CD4-positive, alpha-beta T cell treated with Interferon alpha-2 for 1 hour (primary cell): ENCODE measurements at regions not wholly inside any gene's neighbourhood (a gene's known extent, or its start where the extent isn't known, plus 50 kb on each side); places are given as distances from the start of the nearest gene placed in this dataset.
"Not testable (repeated sequence)": the region's sequence is repeated elsewhere in the genome, so short reads cannot be mapped to it uniquely, and the experiment has no call there.

Experiments used
- DNase-seq, 2 donors: peaks; one replicate each; pipeline ENCODE4 v3.0.0-alpha.2; 2020 to 2022

- DNase-seq: no peak
Measured at GRCh38 chr6:130558131-130558530, 192.3 kb downstream of the TMEM200A start.

DNA sequence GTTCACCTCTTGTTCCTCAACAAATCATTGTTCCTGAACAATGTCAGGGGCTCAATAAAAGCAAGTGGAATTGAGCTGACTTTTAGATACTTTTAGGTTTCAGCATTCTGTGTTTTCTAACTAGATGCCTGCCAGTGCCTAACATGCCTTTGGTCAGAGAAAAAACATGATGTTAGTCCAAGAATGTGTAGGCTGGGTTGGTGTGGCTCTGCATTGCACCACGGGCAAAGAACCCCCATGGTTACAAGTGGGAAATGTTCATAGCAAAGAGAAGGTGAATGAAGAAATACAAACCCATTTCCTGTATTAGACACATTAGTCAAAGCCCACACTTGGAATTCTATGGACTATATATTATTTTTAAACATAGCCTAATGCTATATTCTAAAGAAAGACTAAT, 193.3 kb downstream of the TMEM200A start:
- no peak for DNase-seq

DNA sequence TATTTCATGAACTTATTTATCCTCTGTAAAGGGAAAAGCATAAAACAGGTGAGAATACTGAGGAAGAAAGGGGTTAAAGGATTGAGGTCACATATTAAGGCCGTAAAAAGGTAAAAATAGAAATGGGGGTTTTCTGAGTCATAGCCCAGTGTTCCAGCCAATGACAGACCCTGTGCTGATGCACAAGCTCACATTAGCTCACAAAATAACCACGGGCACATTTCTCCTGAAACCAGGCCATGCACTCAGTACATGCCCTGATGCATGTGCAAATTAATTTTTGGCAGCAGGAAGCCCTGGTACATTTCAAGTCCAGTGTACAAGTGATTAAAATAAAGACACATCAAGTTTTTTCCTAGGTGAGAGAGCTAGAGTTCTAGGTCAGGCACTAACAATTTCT, 194.4 kb downstream of the TMEM200A start:
- DNase-seq: no peak

DNA sequence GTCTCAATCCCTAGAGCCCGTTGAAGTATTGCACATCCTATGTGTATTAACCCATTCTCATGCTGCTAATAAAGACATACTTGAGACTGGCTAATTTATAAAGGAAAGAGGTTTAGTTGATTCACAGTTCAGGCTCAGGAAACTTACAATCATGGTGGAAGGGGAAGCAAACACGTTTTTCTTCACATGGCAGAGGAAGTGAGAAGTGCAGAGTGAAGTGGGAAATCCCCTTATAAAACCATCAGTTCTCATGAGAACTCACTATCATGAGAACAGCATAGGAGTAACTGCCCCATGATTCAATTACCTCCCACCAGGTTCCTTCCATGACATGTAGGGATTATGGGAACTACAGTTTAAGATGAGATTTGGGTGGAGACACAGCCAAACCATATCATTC, 195.3 kb downstream of the TMEM200A start:
- not testable (repeated sequence) for DNase-seq

DNA sequence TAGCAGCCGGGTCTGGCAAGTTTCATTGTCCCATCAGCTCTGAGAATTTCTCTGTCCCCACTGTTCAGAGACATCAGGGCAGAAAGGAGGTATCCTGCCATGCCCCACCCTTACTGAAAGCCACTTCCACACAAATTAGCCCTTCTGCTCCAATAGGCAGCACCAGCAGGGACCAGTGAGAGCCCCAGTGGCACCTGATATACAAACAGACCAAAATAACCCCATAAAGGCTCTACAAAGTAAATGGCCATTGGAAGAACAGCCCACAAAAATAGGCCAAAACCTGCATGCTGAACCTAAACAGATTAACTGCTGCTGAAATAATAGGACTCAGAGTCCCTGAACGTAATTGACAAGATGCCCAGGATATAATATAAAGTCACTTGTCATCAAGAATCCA, 199.9 kb downstream of the TMEM200A start:
- no peak for DNase-seq

DNA sequence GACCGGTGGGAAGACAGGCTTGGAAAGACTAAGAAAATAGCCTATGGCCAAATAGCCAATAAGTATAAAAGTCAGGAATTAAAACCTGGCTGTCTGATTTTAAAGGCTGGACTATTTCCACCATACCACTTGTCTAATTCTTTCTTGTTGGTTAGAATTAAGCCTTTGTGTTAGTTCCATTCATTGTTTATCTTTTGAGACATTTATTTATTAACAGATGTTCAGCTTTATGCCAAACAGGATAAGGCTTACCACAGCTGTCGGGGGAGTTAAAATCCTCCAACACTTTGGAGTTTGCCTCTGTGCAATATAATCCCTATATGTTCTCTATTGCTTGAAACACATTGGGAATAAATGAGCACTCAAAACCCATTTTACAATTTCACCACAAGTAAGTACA, 208.3 kb downstream of the TMEM200A start:
- no peak for DNase-seq

- DNase-seq: no peak
Measured at GRCh38 chr6:130575557-130575956, 209.7 kb downstream of the TMEM200A start.

- peak; percentile 33 to 71 for DNase-seq
Measured at GRCh38 chr6:130575971-130576370, 210.2 kb downstream of the TMEM200A start.

DNA sequence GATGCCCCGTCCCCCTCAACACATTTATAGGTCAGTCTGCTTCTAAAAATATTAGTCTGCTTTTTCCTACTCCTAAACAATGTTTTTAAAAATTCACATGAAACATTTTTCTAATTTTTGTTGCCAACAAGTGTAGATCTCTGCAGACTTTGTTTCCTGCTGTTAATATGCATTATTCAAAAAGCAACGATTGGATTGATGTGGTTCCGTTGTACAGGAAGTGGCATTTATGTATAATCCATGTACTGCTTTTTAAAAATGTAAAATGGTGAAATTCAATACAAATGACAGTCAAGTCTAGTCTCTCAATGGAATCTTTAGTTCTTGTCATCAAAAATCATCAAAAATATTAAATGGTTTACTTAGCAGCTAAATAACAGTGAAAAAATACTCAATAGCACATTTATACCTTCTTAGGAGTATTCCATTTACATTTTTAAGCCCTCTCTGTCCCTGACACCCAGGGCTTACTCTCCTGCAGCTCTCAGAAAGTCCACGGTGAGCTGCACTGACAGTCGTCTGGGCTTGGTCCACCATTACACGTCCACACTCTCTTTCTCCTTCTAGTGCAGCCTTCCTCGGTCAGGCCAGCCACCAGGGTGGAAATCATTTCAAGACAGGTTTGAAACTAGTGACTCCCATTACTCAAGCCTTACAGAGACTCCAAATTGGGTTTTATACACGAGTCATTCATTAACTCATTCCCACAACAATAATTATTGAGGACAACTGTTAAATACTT, 211.5 kb downstream of the TMEM200A start:
- peak in 1 of 2 donors; percentile 42 for DNase-seq

DNA sequence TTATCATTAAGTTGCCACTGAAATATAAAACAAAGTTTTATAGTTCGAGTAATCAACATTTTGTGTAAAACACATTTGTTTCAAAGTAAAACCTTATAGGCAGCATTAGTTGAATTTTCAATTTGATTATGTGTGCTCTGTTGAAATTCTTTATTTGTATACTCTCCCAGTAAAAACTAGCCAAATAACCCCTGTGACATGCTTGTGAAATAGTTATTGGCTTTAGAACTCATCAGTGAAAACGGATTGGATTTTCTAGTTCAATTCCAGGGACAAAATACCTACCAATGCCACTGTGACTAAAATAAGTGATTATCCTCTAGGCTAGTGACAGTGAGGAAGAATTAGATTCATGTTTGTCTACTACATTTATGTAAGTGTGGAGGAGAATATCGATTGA, 212.9 kb downstream of the TMEM200A start:
- DNase-seq: no peak

- no peak for DNase-seq
Measured at GRCh38 chr6:130583268-130583667, 217.5 kb downstream of the TMEM200A start.

- no peak for DNase-seq
Measured at GRCh38 chr6:130585587-130585986, 219.8 kb downstream of the TMEM200A start.

DNA sequence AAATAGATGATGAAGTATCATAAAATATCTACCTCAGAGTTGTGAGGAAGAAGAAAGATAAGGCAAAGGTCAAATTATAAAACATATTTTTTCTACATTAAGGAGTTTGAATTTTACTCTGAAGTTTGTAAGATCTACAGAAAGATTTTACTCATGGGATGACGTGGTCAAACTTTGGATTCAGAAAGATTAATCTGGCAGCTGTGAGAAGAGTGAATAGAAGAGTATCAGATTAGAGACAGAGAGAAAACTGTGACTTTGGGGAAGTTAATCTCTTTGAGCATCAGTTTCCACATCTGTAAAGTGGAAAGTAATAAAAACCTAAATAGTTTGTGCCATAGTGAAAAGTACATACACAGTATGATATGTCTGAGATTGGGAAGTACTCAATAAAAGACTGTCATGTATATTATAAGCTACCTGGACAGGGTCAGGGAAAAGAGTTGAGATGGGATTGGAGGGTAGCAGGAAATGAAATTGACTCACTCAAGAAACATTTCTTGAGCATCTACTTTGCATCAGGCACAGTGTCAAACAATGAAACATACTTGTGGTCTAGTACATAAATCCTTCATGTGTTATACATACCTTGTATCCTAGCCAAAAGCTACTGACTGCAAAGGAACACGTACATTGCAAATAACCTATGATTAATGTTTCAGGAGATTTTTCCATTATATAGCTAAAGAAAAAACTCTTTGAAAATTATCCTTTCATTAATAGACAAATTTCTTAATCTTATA, 222.1 kb downstream of the TMEM200A start:
- DNase-seq: no peak

DNA sequence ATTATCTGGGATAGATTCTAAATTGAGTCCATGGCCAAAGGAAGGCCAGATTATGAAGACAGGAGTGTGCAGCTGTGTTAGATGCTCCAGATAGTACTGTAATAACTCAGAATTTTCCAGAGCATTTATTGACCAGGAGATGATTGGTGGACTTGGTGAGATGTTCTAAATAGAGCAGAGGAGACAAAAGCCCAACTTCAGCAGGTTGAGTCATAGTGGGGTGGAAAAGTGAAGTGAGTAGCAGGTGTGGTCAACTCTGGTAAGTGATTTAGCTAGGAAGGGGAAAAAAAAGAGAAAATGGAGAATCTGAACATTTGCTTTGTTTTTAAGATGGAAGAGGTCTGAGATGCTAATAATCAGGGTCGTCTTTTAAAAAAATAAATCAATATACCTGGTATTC, 227.4 kb downstream of the TMEM200A start:
- no peak for DNase-seq

GRCh38 chr6:130593948-130594347, 228.1 kb downstream of the TMEM200A start:
- DNase-seq: no peak

DNA sequence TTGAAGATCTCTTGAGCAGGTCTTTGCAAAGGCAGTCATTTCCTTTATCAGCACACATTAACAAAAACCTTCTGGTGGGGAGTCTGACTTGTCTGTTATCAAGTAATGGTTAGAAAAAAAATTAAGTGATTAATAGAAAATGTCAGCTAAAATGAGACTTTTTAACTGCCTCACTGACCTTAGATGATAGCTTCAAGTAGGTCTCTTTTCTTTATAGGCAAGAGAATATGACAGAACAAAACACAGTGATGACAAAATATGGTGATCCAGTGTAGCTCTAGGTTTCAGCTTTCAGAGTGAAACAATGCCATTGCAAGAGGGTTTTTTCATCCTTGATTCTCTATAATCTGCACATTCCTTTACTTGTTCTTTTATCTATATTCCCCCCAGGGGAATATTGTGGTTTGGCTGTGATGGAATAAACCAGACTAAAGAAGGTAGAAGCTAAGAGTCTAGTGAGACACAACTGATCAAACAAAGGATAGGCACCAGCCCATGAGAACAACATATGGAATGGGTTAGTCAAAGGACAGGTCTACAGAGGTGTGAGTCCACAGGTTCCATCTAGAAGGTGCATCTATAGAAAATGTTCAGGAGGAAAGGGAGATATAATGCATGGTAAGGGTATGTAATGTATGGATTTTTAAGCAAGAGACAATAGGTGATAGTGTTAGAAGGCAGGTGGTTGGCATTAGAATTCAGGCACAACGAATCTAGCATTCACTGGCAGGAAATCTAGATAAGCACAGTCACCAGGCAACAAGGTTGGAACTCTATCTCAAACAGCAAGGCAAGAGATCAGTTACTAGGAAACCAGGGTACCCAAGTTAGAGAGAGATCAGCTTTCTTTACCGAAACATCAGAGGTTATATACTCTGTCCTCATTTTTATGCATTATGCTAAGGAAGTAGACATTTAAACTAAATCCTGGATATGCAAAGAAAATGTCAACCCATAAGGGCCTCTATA, 228.9 kb upstream of the SMLR1 start:
- DNase-seq: no peak

DNA sequence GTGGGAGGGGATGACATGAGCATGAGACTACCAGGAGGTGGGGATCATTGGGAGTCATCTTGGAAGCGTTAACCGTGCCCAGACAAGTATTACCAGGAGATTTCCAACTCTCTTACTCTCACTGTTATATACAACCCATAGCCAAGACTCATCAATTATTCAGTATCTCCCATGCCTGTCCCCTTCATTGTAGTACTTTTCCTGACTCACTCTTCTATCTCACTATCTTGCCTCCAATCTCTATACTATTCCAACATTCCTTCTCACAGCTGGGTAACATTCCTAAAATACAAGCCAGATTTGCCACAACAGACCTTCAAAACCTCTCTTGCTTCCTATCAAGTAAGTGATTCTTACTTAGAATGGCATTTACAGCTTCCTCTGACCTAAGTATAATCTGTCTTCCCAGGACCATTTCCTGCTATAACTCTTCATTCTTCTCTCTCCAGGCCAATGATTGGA, 226.3 kb upstream of the SMLR1 start:
- DNase-seq: no peak

DNA sequence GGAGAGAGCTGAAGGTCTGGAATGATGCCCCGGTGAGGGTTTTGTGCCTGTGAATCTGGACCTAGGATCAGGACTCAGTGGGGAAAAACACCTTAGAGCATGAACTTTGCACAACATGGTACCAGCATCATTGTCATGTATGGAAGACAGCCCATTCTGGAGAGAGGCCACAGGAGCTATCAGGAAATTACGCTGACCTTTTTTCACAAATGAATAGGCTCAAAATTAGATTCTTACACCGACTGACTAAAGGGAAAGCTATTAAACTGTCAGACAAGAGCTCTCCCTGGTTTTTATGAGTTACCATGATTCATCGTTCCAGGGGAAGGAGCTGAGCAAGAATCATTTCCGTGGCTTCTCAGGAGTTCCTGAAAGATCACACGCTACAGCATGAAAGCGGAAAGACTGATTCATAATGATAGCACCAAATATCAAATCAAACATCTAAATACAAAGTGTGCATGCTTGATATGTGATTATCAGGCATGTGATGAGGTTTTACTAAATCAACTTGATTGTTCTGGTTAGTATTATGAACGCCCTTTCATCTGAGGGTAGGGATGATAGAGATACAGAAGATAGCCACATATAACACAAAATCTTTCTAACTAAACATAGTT, 224.9 kb upstream of the SMLR1 start:
- no peak for DNase-seq

DNA sequence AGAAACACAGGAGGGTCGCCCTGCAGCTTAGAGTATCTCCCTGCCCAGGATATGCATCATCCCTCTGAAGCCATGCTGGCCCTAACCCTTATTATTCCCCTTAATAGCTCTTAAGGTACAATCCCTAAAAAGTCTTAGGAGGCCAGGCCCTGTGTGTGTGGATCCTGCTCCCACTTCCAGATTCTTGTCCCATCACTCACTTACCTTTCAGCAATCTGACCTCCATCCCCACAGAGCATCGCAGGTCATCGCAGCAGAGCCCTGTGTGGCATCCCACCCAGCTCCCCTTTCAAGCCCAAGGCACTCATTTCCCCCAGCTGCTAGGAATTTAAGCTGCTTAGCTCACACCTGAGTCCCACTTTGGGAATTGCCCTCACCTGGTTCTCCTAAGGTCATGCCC, 223.8 kb upstream of the SMLR1 start:
- no peak for DNase-seq

GRCh38 chr6:130604841-130605399, 222.3 kb upstream of the SMLR1 start:
- DNase-seq: no peak

DNA sequence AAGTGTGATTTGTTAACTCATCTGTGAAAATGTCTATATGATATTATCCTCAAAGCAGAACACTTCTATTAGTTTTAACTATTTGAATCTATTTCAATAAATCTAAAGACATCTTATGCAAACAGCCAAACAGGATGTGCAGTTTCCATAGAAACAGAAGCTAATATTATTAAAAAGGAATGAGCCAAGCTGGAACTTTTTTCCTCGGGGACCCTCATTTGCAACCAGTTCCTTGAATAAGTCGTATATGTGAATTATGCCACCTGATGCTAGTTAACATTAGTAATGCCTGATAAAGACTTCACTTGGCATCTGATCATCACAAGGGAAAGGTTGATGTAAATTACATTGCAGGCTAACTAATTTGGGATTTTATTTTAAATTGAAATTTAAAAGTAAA, 216.9 kb upstream of the SMLR1 start:
- no peak for DNase-seq

DNA sequence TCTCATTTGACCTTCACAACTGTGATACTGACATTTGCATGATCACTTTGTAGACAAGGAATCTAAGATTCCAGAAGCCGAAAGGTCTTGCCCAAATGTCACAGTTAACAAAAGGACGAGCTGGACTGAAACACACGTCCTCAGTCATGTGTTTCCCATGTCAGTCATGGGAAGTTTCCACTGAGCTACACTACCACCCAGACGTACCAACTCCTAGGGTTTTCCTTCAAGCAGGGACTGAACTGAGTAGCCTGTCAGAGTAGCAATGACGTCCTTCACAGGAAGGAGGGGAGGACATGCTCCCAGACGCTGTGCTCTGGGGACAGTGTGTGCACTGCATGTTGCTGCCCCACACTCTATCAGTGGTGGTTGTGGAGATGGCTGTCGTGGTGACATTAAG, 215.8 kb upstream of the SMLR1 start:
- no peak for DNase-seq
